ENCODE measurements at regions not wholly inside any gene's neighbourhood (a gene's known extent, or its start where the extent isn't known, plus 50 kb on each side); places are given as distances from the start of the nearest gene placed in this dataset.

DNA sequence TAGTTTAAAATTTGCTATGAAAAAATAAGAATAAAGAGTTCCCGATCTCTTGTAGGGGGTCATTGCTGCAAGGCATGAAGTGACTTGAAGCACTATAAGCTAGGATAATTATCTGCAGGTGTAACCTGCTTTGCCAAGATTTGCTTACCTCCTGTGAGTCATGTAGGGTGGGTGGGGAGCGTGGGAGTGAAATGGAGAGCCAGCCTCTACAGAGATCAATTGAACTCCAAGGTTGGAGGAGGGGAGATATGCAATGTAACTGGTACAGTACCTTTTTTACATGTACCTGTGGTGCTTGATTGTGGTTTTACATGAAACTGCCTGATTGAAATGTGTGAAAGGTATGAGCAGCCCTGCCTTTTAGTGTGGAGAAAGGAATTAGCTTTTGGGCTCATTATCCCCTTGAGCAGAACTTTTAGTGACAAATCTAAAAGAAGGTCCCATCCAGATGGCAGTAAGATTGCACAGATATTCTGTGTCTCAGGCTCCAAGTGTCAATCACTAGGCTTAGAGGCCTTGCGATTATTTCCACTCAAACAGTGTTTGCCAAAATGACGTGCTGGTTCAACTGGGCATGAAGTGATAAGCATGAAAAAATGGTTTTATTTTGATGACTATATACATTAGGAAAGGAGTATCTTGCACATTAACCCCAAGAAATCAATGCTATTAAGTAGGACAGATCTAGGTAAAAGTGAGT, 138.6 kb upstream of the GRB10 start:
- H3K27ac ChIP-seq (ENCODE audit: insufficient read depth, low read length) = no peak overlapping the region
- no peak overlapping the region for H3K4me2 ChIP-seq (ENCODE audit: extremely low read depth, insufficient read depth, low read length)
- TF ChIP-seq, protein P1, sequence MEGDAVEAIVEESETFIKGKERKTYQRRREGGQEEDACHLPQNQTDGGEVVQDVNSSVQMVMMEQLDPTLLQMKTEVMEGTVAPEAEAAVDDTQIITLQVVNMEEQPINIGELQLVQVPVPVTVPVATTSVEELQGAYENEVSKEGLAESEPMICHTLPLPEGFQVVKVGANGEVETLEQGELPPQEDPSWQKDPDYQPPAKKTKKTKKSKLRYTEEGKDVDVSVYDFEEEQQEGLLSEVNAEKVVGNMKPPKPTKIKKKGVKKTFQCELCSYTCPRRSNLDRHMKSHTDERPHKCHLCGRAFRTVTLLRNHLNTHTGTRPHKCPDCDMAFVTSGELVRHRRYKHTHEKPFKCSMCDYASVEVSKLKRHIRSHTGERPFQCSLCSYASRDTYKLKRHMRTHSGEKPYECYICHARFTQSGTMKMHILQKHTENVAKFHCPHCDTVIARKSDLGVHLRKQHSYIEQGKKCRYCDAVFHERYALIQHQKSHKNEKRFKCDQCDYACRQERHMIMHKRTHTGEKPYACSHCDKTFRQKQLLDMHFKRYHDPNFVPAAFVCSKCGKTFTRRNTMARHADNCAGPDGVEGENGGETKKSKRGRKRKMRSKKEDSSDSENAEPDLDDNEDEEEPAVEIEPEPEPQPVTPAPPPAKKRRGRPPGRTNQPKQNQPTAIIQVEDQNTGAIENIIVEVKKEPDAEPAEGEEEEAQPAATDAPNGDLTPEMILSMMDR (conservative IDR thresholded peaks at IDR 0.05 in 1 of 2, IDR thresholded peaks at IDR 0.05 in 1 of 2; ENCODE audit: low read depth in 1 of 2, low read length in 2 of 2) = no peak
- TF ChIP-seq EZH2 (IDR thresholded peaks at IDR 0.05; ENCODE audit: low read length, missing control alignments) = no peak
- no peak overlapping the region for H3K9ac ChIP-seq (ENCODE audit: insufficient read depth, low read length)
- no peaks in the 10 kb centered on the region for H3K27me3 ChIP-seq (ENCODE audit: control insufficient read depth, insufficient read depth, low read length)
- no peak for DNase-seq (ENCODE audit: low read depth in 2 of 2)
- H3K79me2 ChIP-seq (ENCODE audit: control insufficient read depth, insufficient read depth, low read length) = no peaks in the 10 kb centered on the region
- H3K9me3 ChIP-seq (ENCODE audit: control insufficient read depth, insufficient read depth, low read depth, low read length) = no peaks in the 10 kb centered on the region
- H2AFZ ChIP-seq (ENCODE audit: low read length) = no peak overlapping the region
- H4K20me1 ChIP-seq (ENCODE audit: control insufficient read depth, extremely low read depth, insufficient read depth, low read length) = no peaks in the 10 kb centered on the region
- no peak overlapping the region for H3K4me3 ChIP-seq (replicated peaks in 1 of 4; ENCODE audit: control extremely low read depth in 1 of 4, insufficient read depth in 1 of 4, low read depth in 3 of 4, low read length in 4 of 4)
- no peaks in the 10 kb centered on the region for H3K4me1 ChIP-seq (ENCODE audit: control insufficient read depth, extremely low read depth, insufficient read depth, low read length)
- H3K36me3 ChIP-seq (ENCODE audit: control insufficient read depth, insufficient read depth, low read length) = no peaks in the 10 kb centered on the region

- Histone ChIP-seq H3K9ac (ENCODE audit: insufficient read depth, low read length) (no peak overlapping the region), H3K9me3 (ENCODE audit: control insufficient read depth, insufficient read depth, low read depth, low read length) (no peaks in the 10 kb centered on the region), H3K36me3 (ENCODE audit: control insufficient read depth, insufficient read depth, low read length) (no peaks in the 10 kb centered on the region), H3K4me1 (ENCODE audit: control insufficient read depth, extremely low read depth, insufficient read depth, low read length) (no peaks in the 10 kb centered on the region), H3K27ac (ENCODE audit: insufficient read depth, low read length) (no peak overlapping the region), H3K79me2 (ENCODE audit: control insufficient read depth, insufficient read depth, low read length) (no peaks in the 10 kb centered on the region), H4K20me1 (ENCODE audit: control insufficient read depth, extremely low read depth, insufficient read depth, low read length) (no peaks in the 10 kb centered on the region), H3K4me3 (replicated peaks in 1 of 4; ENCODE audit: control extremely low read depth in 1 of 4, insufficient read depth in 1 of 4, low read depth in 3 of 4, low read length in 4 of 4) (no peak overlapping the region), H3K4me2 (ENCODE audit: extremely low read depth, insufficient read depth, low read length) (no peak overlapping the region), H2AFZ (ENCODE audit: low read length) (no peak overlapping the region), H3K27me3 (ENCODE audit: control insufficient read depth, insufficient read depth, low read length) (no peaks in the 10 kb centered on the region)
- DNase-seq (ENCODE audit: low read depth in 2 of 2) = peak in 1 of 2 donors; percentile 47
- TF ChIP-seq EZH2 (IDR thresholded peaks at IDR 0.05; ENCODE audit: low read length, missing control alignments) = no peak
- TF ChIP-seq, protein P1 (conservative IDR thresholded peaks at IDR 0.05 in 1 of 2, IDR thresholded peaks at IDR 0.05 in 1 of 2; ENCODE audit: low read depth in 1 of 2, low read length in 2 of 2) = no peak
Measured at GRCh38 chr7:50920031-50920635, 137.4 kb upstream of the GRB10 start.

GRCh38 chr7:50915621-50916020, 132.9 kb upstream of the GRB10 start:
- H3K4me2 ChIP-seq (ENCODE audit: extremely low read depth, insufficient read depth, low read length) = no peak overlapping the region
- no peak overlapping the region for H3K9ac ChIP-seq (ENCODE audit: insufficient read depth, low read length)
- no peaks in the 10 kb centered on the region for H3K36me3 ChIP-seq (ENCODE audit: control insufficient read depth, insufficient read depth, low read length)
- H3K4me1 ChIP-seq (ENCODE audit: control insufficient read depth, extremely low read depth, insufficient read depth, low read length) = no peaks in the 10 kb centered on the region
- no peak for TF ChIP-seq EZH2 (IDR thresholded peaks at IDR 0.05; ENCODE audit: low read length, missing control alignments)
- TF ChIP-seq, protein P1 (conservative IDR thresholded peaks at IDR 0.05 in 1 of 2, IDR thresholded peaks at IDR 0.05 in 1 of 2; ENCODE audit: low read depth in 1 of 2, low read length in 2 of 2) = no peak
- no peak for DNase-seq (ENCODE audit: low read depth in 2 of 2)
- H3K79me2 ChIP-seq (ENCODE audit: control insufficient read depth, insufficient read depth, low read length) = no peaks in the 10 kb centered on the region
- H3K4me3 ChIP-seq (replicated peaks in 1 of 4; ENCODE audit: control extremely low read depth in 1 of 4, insufficient read depth in 1 of 4, low read depth in 3 of 4, low read length in 4 of 4) = no peak overlapping the region
- no peaks in the 10 kb centered on the region for H3K9me3 ChIP-seq (ENCODE audit: control insufficient read depth, insufficient read depth, low read depth, low read length)
- H2AFZ ChIP-seq (ENCODE audit: low read length) = no peak overlapping the region
- H3K27ac ChIP-seq (ENCODE audit: insufficient read depth, low read length) = no peak overlapping the region
- no peaks in the 10 kb centered on the region for H4K20me1 ChIP-seq (ENCODE audit: control insufficient read depth, extremely low read depth, insufficient read depth, low read length)
- H3K27me3 ChIP-seq (ENCODE audit: control insufficient read depth, insufficient read depth, low read length) = no peaks in the 10 kb centered on the region

All from fibroblast of lung (primary cell).